Pons (tissue), 1 donor: ENCODE measurements at regions not wholly inside any gene's neighbourhood (a gene's known extent, or its start where the extent isn't known, plus 50 kb on each side); places are given as distances from the start of the nearest gene placed in this dataset.
"Not testable (repeated sequence)": the region's sequence is repeated elsewhere in the genome, so short reads cannot be mapped to it uniquely, and the experiment has no call there.

ENCODE experiments used
- DNase-seq: peaks from one replicate; pipeline ENCODE4 v3.0.0-alpha.2; 2016; ENCODE audit warnings: low spot score

- DNase-seq = no peak
These were observed 724.6 kb upstream of the NRP1 start for GRCh38 chr10:34058845-34059614.

- DNase-seq = not testable (repeated sequence)
These were observed 721.0 kb upstream of the NRP1 start for GRCh38 chr10:34055410-34055985.

GRCh38 chr10:34049887-34050286 lies 715.4 kb upstream of the NRP1 start:
- no peak for DNase-seq

GRCh38 chr10:34049469-34049868 lies 715.0 kb upstream of the NRP1 start:
- no peak for DNase-seq

- no peak for DNase-seq
These were observed 712.9 kb upstream of the NRP1 start for GRCh38 chr10:34047389-34047788.

- no peak for DNase-seq
These were observed 712.1 kb upstream of the NRP1 start for GRCh38 chr10:34046506-34047034.

GRCh38 chr10:34045571-34046190 lies 711.2 kb upstream of the NRP1 start:
- DNase-seq = no peak

GRCh38 chr10:34041871-34042270 lies 707.4 kb upstream of the NRP1 start:
- no peak for DNase-seq

GRCh38 chr10:34037499-34037898 lies 703.0 kb upstream of the NRP1 start:
- DNase-seq = no peak

- DNase-seq = not testable (repeated sequence)
These were observed 700.8 kb upstream of the NRP1 start for GRCh38 chr10:34035241-34035790.

GRCh38 chr10:34033078-34033477 lies 698.6 kb upstream of the NRP1 start:
- DNase-seq = no peak

- no peak for DNase-seq
These were observed 698.1 kb upstream of the NRP1 start for GRCh38 chr10:34032564-34032963.

- DNase-seq = peak; percentile 31
These were observed 696.9 kb upstream of the NRP1 start for GRCh38 chr10:34031400-34031799.

- DNase-seq = no peak
These were observed 695.0 kb upstream of the NRP1 start for GRCh38 chr10:34029455-34029854.

GRCh38 chr10:34028936-34029335 lies 694.5 kb upstream of the NRP1 start:
- no peak for DNase-seq

- DNase-seq = no peak
These were observed 690.4 kb upstream of the NRP1 start for GRCh38 chr10:34024693-34025425.

- DNase-seq = no peak
These were observed 689.8 kb upstream of the NRP1 start for GRCh38 chr10:34024282-34024681.

GRCh38 chr10:34022195-34022594 lies 687.7 kb upstream of the NRP1 start:
- DNase-seq = no peak

- no peak for DNase-seq
These were observed 684.3 kb upstream of the NRP1 start for GRCh38 chr10:34018784-34019183.

GRCh38 chr10:34018129-34018528 lies 683.7 kb upstream of the NRP1 start:
- no peak for DNase-seq

GRCh38 chr10:34017281-34017680 lies 682.8 kb upstream of the NRP1 start:
- DNase-seq = no peak

GRCh38 chr10:34016576-34016975 lies 682.1 kb upstream of the NRP1 start:
- no peak for DNase-seq
